K562 (cell line): ENCODE measurements at regions not wholly inside any gene's neighbourhood (a gene's known extent, or its start where the extent isn't known, plus 50 kb on each side); places are given as distances from the start of the nearest gene placed in this dataset.

Experiments used
- ATAC-seq: fragments of 200-7000 bp; cut with Tn5 transposase; 3 replicates; pipeline ENCODE4 v1.9.1; 2020; ENCODE audit warnings: moderate library complexity
- BruUV-seq: library from RNA; stranded (reverse); fragments of 400-500 nt; replicated peaks from 2 replicates; lab custom pipeline; 2021; lab: Mats Ljungman, UMichigan
- CTCF ChIA-PET: fragments of 300-600 bp; formaldehyde crosslinking; extraction: SDS; loops from one replicate; lab custom pipeline; 2021; ENCODE audit warnings: low intra/inter-chr PET ratio; lab: Yijun Ruan, JAX
- POLR2A ChIA-PET: fragments of 300-600, 350-650 bp; sonication (Branson Sonifier 250); formaldehyde crosslinking; extraction: SDS; loops from one replicate; lab custom pipeline; 2021; ENCODE audit warnings: antibody characterized with exemption, inconsistent platforms; lab: Yijun Ruan, JAX
- DNase-seq, 4 experiments: peaks; one replicate each; pipeline versions ENCODE4 v3.0.0 to v3.0.0-alpha.2; 2011 to 2018; ENCODE audit warnings: low spot score in 3 of 4, mixed read lengths in 3 of 4; ENCODE audit errors: extremely low read depth in 1 of 4
- FAIRE-seq: peaks from 2 replicates; lab custom pipeline; 2011; peaks lifted over from hg19 to GRCh38; lab: Jason Lieb, UNC
- H2AFZ ChIP-seq: 2 replicates; pipeline ENCODE4 v1.6.0; 2011; ENCODE audit warnings: low read depth, low read length, control low read depth, inconsistent platforms
- H3K27ac ChIP-seq: fragments of 200-600 bp; 3 replicates; pipeline ENCODE4 v1.8.0; 2011; ENCODE audit warnings: low read depth, mild to moderate bottlenecking, control low read depth, inconsistent platforms, low read length, moderate library complexity, mixed read lengths; ENCODE audit errors: extremely low read depth
- H3K27me3 ChIP-seq, 2 experiments: fragments of 300-600 bp in 1 of 2; 2 replicates in 1 of 2; 3 replicates in 1 of 2; pipeline versions ENCODE4 v1.6.0 to v1.8.0; 2011; ENCODE audit warnings: inconsistent platforms in 2 of 2, low read length in 2 of 2, mild to moderate bottlenecking in 1 of 2, mixed read lengths in 1 of 2, moderate library complexity in 1 of 2; ENCODE audit not compliant: control insufficient read depth in 2 of 2, insufficient read depth in 2 of 2
- H3K36me3 ChIP-seq: fragments of 300-600 bp; 3 replicates; pipeline ENCODE4 v1.8.0; 2011; ENCODE audit warnings: mild to moderate bottlenecking, low read length, inconsistent platforms; ENCODE audit not compliant: control insufficient read depth, insufficient read depth
- H3K4me1 ChIP-seq, 2 experiments: fragments of 200-600 bp in 1 of 2; replicated peaks in 1 of 2; 2 replicates in 1 of 2; 3 replicates in 1 of 2; pipeline versions ENCODE4 v1.5.1 to v1.8.0; 2011; ENCODE audit warnings: inconsistent platforms in 2 of 2, low read length in 2 of 2, mild to moderate bottlenecking in 1 of 2, mixed read lengths in 1 of 2, moderate library complexity in 1 of 2; ENCODE audit not compliant: control insufficient read depth in 2 of 2, insufficient read depth in 2 of 2
- H3K4me2 ChIP-seq: 2 replicates; pipeline ENCODE4 v1.6.1; 2011; ENCODE audit warnings: low read length, control low read depth, inconsistent platforms, mixed read lengths; ENCODE audit not compliant: insufficient read depth
- H3K4me3 ChIP-seq: fragments of 200-600 bp; sonication (generic), shearing (Covaris generic); 2 replicates; pipeline ENCODE4 v1.5.1; 2016; ENCODE audit warnings: control low read depth, inconsistent platforms
- H3K79me2 ChIP-seq: fragments of 200-600 bp; 3 replicates; pipeline ENCODE4 v1.8.0; 2011; ENCODE audit warnings: low read length, inconsistent platforms; ENCODE audit not compliant: control insufficient read depth, insufficient read depth
- H3K9ac ChIP-seq, 2 experiments: 2 replicates each; pipeline versions ENCODE4 v1.6.0 to v1.6.1; 2011; ENCODE audit warnings: low read depth in 2 of 2, low read length in 2 of 2, control low read depth in 1 of 2, inconsistent platforms in 1 of 2, mild to moderate bottlenecking in 1 of 2, mixed read lengths in 1 of 2; ENCODE audit not compliant: insufficient read depth in 1 of 2
- H3K9me1 ChIP-seq: one replicate; pipeline ENCODE4 v1.6.0; 2011; ENCODE audit warnings: inconsistent platforms, mild to moderate bottlenecking, low read length, moderate library complexity; ENCODE audit not compliant: control insufficient read depth, insufficient read depth
- H3K9me3 ChIP-seq: replicated peaks from 2 replicates; pipeline ENCODE4 v1.5.1; 2011; ENCODE audit warnings: low read depth, low read length, inconsistent platforms; ENCODE audit not compliant: control insufficient read depth, insufficient read depth
- H4K20me1 ChIP-seq: replicated peaks from 2 replicates; pipeline ENCODE4 v1.6.1; 2011; ENCODE audit warnings: low read length, inconsistent platforms, mixed read lengths; ENCODE audit not compliant: control insufficient read depth, insufficient read depth
- CBFA2T2 ChIP-seq: fragments of 450-650 bp; conservative IDR thresholded peaks from 2 replicates; pipeline ENCODE4 v1.6.1; 2017; ENCODE audit warnings: mild to moderate bottlenecking
- HNRNPLL ChIP-seq: fragments of 200-400 bp; formaldehyde crosslinking; IDR thresholded peaks from 2 replicates; pipeline ENCODE4 v1.6.1; 2017; ENCODE audit warnings: low read length, low read depth, mild to moderate bottlenecking; ENCODE audit not compliant: poor library complexity, severe bottlenecking
- KDM4B ChIP-seq, 2 experiments: fragments of 450-650 bp in 1 of 2; sonication (generic) in 1 of 2; IDR thresholded peaks; 2 replicates each; pipeline ENCODE4 v1.6.1; 2016 to 2017; ENCODE audit warnings: borderline replicate concordance in 2 of 2, antibody characterized with exemption in 1 of 2, low read depth in 1 of 2, mild to moderate bottlenecking in 1 of 2
- LARP7 ChIP-seq: fragments of 450-650 bp; IDR thresholded peaks from 2 replicates; pipeline ENCODE4 v1.6.1; 2016
- MYNN ChIP-seq, 2 experiments: sonication (generic); formaldehyde crosslinking in 1 of 2; IDR thresholded peaks; 2 replicates each; pipeline versions ENCODE4 v1.5.0 to v1.6.1; 2016 to 2020; ENCODE audit warnings: antibody characterized with exemption in 1 of 2, missing genetic modification reagents in 1 of 2
- PREB ChIP-seq: sonication (generic); formaldehyde crosslinking; IDR thresholded peaks from 2 replicates; pipeline ENCODE4 v1.8.1; 2023; ENCODE audit warnings: mild to moderate bottlenecking, missing genetic modification reagents
- RNF2 ChIP-seq: sonication (generic); IDR thresholded peaks from 2 replicates; pipeline ENCODE4 v1.6.1; 2016
- TCF3 ChIP-seq: sonication (generic); formaldehyde crosslinking; IDR thresholded peaks from 2 replicates; pipeline ENCODE4 v1.4.0; 2020; ENCODE audit warnings: mild to moderate bottlenecking, missing genetic modification reagents
- ZKSCAN1 ChIP-seq: fragments of 150-350 bp; IDR thresholded peaks from 2 replicates; pipeline ENCODE4 v1.6.1; 2016; ENCODE audit warnings: low read depth, low read length
- ZNF41 ChIP-seq: fragments of 250-450 bp; sonication (Bioruptor Pico); conservative IDR thresholded peaks from 2 replicates; pipeline ENCODE4 v1.4.0; 2020; ENCODE audit warnings: mild to moderate bottlenecking
- WGBS: fragments of 100-300 bp; shearing (Covaris generic); methylation state at CpG from one replicate; pipeline ENCODE4 v1.1.6; 2016; ENCODE audit warnings: low coverage, mixed read lengths; ENCODE audit not compliant: insufficient coverage; ENCODE audit errors: missing lambda C conversion rate; 5-methylcytosine and 5-hydroxymethylcytosine counted together
- in situ Hi-C: fragments of 300-500 bp; cut with MboI; formaldehyde crosslinking; loops from 4 replicates; pipeline ENCODE4 v1.15.0; 2018; ENCODE audit warnings: inconsistent platforms, mixed read lengths
- intact Hi-C: fragments of 100-400 bp; cut with micrococcal nuclease; formaldehyde crosslinking; loops from 2 replicates; pipeline ENCODE4 v1.14.2; 2022

- Histone ChIP-seq H4K20me1 (no peaks in the 10 kb centered on the region), H3K4me3 (no peak overlapping the region), H3K9me1 (no peaks in the 10 kb centered on the region), H3K79me2 (no peaks in the 10 kb centered on the region), H3K36me3 (no peaks in the 10 kb centered on the region), H3K4me1 (no peaks in the 10 kb centered on the region), H3K27ac (no peak overlapping the region), H3K9me3 (no peaks in the 10 kb centered on the region), H3K4me2 (no peak overlapping the region), H3K27me3 (peaks cover 13 to 29% of the 10 kb centered on the region in 2 experiments; a peak in 3 of 5 replicates), H2AFZ (no peak overlapping the region), H3K9ac (no peak overlapping the region)
- in situ Hi-C loops = no loop called here
- ChIA-PET CTCF (no interaction called here), POLR2A (no interaction called here)
- intact Hi-C loops = no loop called here
- 2% methylated on average over 7 of the region's 7 CpGs for WGBS
- TF ChIP-seq KDM4B (IDR thresholded peaks at IDR 0.05; ENCODE audit: borderline replicate concordance in 2 of 2, low read depth in 1 of 2) (no peak), LARP7 (no peak)
- no peak for DNase-seq
- no peak for ATAC-seq
- no TSS peak for BruUV-seq
- no peak for FAIRE-seq
These were observed 185.8 kb downstream of the VAPA start for GRCh38 chr18:10099539-10100140.

- H3K27me3 ChIP-seq = peaks cover 13 to 29% of the 10 kb centered on the region in 2 experiments; a peak in 3 of 5 replicates
- H3K4me2 ChIP-seq = no peak overlapping the region
- CTCF ChIA-PET = no interaction called here
- intact Hi-C loops (no loop called here), in situ Hi-C loops (no loop called here)
- H3K27ac ChIP-seq = no peak overlapping the region
- no peaks in the 10 kb centered on the region for H4K20me1 ChIP-seq
- no peaks in the 10 kb centered on the region for H3K4me1 ChIP-seq
- DNase-seq = no peak
- no peak overlapping the region for H3K4me3 ChIP-seq
- H3K9ac ChIP-seq = no peak overlapping the region
- no peak overlapping the region for H2AFZ ChIP-seq
- no peaks in the 10 kb centered on the region for H3K36me3 ChIP-seq
- POLR2A ChIA-PET = no interaction called here
- no peaks in the 10 kb centered on the region for H3K79me2 ChIP-seq
- H3K9me1 ChIP-seq = no peaks in the 10 kb centered on the region
- WGBS = 0% methylated on average over 4 of the region's 4 CpGs
- no peak for FAIRE-seq
- ATAC-seq = no peak
- BruUV-seq = no TSS peak
- TF ChIP-seq PREB (CRISPR knock-in tag) (no peak), ZKSCAN1 (no peak), HNRNPLL (no peak), TCF3 (no peak), RNF2 (no peak), MYNN (IDR thresholded peaks at IDR 0.05) (no peak), MYNN (CRISPR knock-in tag; IDR thresholded peaks at IDR 0.05) (no peak), ZNF41 (CRISPR knock-in tag) (no peak), CBFA2T2 (no peak)
- no peaks in the 10 kb centered on the region for H3K9me3 ChIP-seq
These were observed 186.4 kb downstream of the VAPA start for GRCh38 chr18:10100196-10100595.
